CD4-positive, alpha-beta T cell (primary cell): ENCODE measurements at regions not wholly inside any gene's neighbourhood (a gene's known extent, or its start where the extent isn't known, plus 50 kb on each side); places are given as distances from the start of the nearest gene placed in this dataset.

Source experiments
- ATAC-seq: fragments of 200-7000 bp; cut with Tn5 transposase; one replicate; pipeline ENCODE4 v1.10.0; 2022; ENCODE audit warnings: mild to moderate bottlenecking; ENCODE audit not compliant: poor library complexity
- CTCF ChIA-PET: fragments of 350-600 bp; sonication (Branson Sonifier 250); formaldehyde crosslinking; loops from one replicate; lab custom pipeline; 2021; ENCODE audit warnings: antibody characterized with exemption, inconsistent platforms; lab: Charles Lee
- POLR2A ChIA-PET: fragments of 350-600 bp; sonication (Branson Sonifier 250); formaldehyde crosslinking; loops from one replicate; lab custom pipeline; 2021; ENCODE audit warnings: antibody characterized with exemption, inconsistent platforms; lab: Charles Lee
- DNase-seq, 14 experiments: peaks; one replicate each; pipeline ENCODE4 v3.0.0-alpha.2; 2013 to 2020; ENCODE audit warnings: mixed read lengths in 2 of 14
- H3K27ac ChIP-seq, 2 donors: one replicate each; pipeline versions ENCODE4 v1.5.1 to v1.7.0; 2013; ENCODE audit warnings: low read length in 2 of 2, low read depth in 1 of 2, mild to moderate bottlenecking in 1 of 2
- H3K27me3 ChIP-seq, 2 experiments: 1 replicate in 1 of 2; 2 replicates in 1 of 2; pipeline versions ENCODE4 v1.6.1 to v1.7.0; 2013; ENCODE audit warnings: low read length in 2 of 2, control low read depth in 1 of 2, mild to moderate bottlenecking in 1 of 2, moderate library complexity in 1 of 2; ENCODE audit not compliant: insufficient read depth in 2 of 2, control insufficient read depth in 1 of 2
- H3K36me3 ChIP-seq: one replicate; pipeline ENCODE4 v1.6.1; 2013; ENCODE audit warnings: low read length, control low read depth; ENCODE audit not compliant: insufficient read depth
- H3K4me1 ChIP-seq: one replicate; pipeline ENCODE4 v1.6.1; 2013; ENCODE audit warnings: low read length, control low read depth; ENCODE audit not compliant: insufficient read depth
- H3K4me3 ChIP-seq: one replicate; pipeline ENCODE4 v1.5.1; 2013; ENCODE audit warnings: mild to moderate bottlenecking, low read length, moderate library complexity
- H3K9me3 ChIP-seq, 2 experiments: 1 replicate in 1 of 2; 2 replicates in 1 of 2; pipeline versions ENCODE4 v1.6.1 to v1.7.0; 2013; ENCODE audit warnings: low read length in 2 of 2, mild to moderate bottlenecking in 2 of 2, control low read depth in 1 of 2, moderate library complexity in 1 of 2; ENCODE audit not compliant: control insufficient read depth in 1 of 2, insufficient read depth in 1 of 2
- H3K27ac Mint-ChIP-seq: one replicate; pipeline ENCODE4 v1.8.0; 2020; ENCODE audit warnings: mixed read lengths
- H3K27me3 Mint-ChIP-seq: one replicate; pipeline ENCODE4 v1.8.0; 2021; ENCODE audit warnings: mixed read lengths
- H3K36me3 Mint-ChIP-seq: one replicate; pipeline ENCODE4 v1.8.0; 2021; ENCODE audit warnings: low read depth, mixed read lengths
- H3K4me1 Mint-ChIP-seq: one replicate; pipeline ENCODE4 v1.8.0; 2021; ENCODE audit warnings: low read depth, mixed read lengths
- H3K4me3 Mint-ChIP-seq: one replicate; pipeline ENCODE4 v1.8.0; 2020; ENCODE audit warnings: mild to moderate bottlenecking, mixed read lengths
- H3K9me3 Mint-ChIP-seq: one replicate; pipeline ENCODE4 v1.8.0; 2020; ENCODE audit warnings: mixed read lengths
- CTCF ChIP-seq: fragments of 200-600 bp; IDR thresholded peaks from one replicate; pipeline ENCODE4 v1.8.0; 2022; ENCODE audit warnings: antibody characterized with exemption, mild to moderate bottlenecking
- intact Hi-C, 2 experiments: fragments of 100-400 bp; cut with DNase I in 1 of 2; cut with micrococcal nuclease in 1 of 2; formaldehyde crosslinking; loops; one replicate each; pipeline versions ENCODE4 v1.15.1 to v1.9.0; 2023 to 2025; cut with DNase I, micrococcal nuclease

- H3K9me3 ChIP-seq: peaks cover 20 to 41% of the 10 kb centered on the region in 2 experiments
- no peak for TF ChIP-seq CTCF
- intact Hi-C loops: no loop called here
- no peak overlapping the region for H3K4me3 ChIP-seq
- no peaks in the 10 kb centered on the region for H3K36me3 ChIP-seq
- no peaks in the 10 kb centered on the region for H3K4me1 ChIP-seq
- H3K27ac ChIP-seq: no peak overlapping the region
- H3K4me1 Mint-ChIP-seq: no peaks in the 10 kb centered on the region
- POLR2A ChIA-PET: no interaction called here
- H3K9me3 Mint-ChIP-seq: peaks cover 17% of the 10 kb centered on the region
- ATAC-seq (no peak), DNase-seq (no peak)
- H3K27me3 ChIP-seq: no peaks in the 10 kb centered on the region
- no peak overlapping the region for H3K4me3 Mint-ChIP-seq
- no peaks in the 10 kb centered on the region for H3K27me3 Mint-ChIP-seq
- no peak overlapping the region for H3K27ac Mint-ChIP-seq
- peaks cover 13% of the 10 kb centered on the region for H3K36me3 Mint-ChIP-seq
- CTCF ChIA-PET: no interaction called here
Observed at GRCh38 chr19:56916528-56916927, 76.0 kb upstream of the PEG3 start.

- Mint-ChIP-seq H3K4me3 (no peak overlapping the region), H3K36me3 (peaks cover 13% of the 10 kb centered on the region), H3K27me3 (no peaks in the 10 kb centered on the region), H3K27ac (no peak overlapping the region), H3K4me1 (no peaks in the 10 kb centered on the region), H3K9me3 (peaks cover 14% of the 10 kb centered on the region)
- Histone ChIP-seq H3K4me3 (no peak overlapping the region), H3K27ac (no peak overlapping the region), H3K27me3 (no peaks in the 10 kb centered on the region), H3K4me1 (no peaks in the 10 kb centered on the region), H3K9me3 (peaks cover 15 to 34% of the 10 kb centered on the region in 2 experiments), H3K36me3 (no peaks in the 10 kb centered on the region)
- DNase-seq: no peak
- ChIA-PET POLR2A (no interaction called here), CTCF (no interaction called here)
- TF ChIP-seq CTCF: no peak
- no peak for ATAC-seq
- intact Hi-C loops: no loop called here
Observed at GRCh38 chr19:56917529-56917928, 77.0 kb upstream of the PEG3 start.

GRCh38 chr19:56917998-56918397, 77.5 kb upstream of the PEG3 start:
- no peak overlapping the region for H3K4me3 ChIP-seq
- Mint-ChIP-seq H3K27ac (no peak overlapping the region), H3K9me3 (peaks cover 14% of the 10 kb centered on the region), H3K36me3 (peaks cover 13% of the 10 kb centered on the region), H3K27me3 (no peaks in the 10 kb centered on the region), H3K4me1 (no peaks in the 10 kb centered on the region), H3K4me3 (no peak overlapping the region)
- H3K9me3 ChIP-seq: peaks cover 15 to 34% of the 10 kb centered on the region in 2 experiments
- H3K27ac ChIP-seq: no peak overlapping the region
- intact Hi-C loops: no loop called here
- no peak for ATAC-seq
- H3K27me3 ChIP-seq: no peaks in the 10 kb centered on the region
- no peaks in the 10 kb centered on the region for H3K36me3 ChIP-seq
- H3K4me1 ChIP-seq: no peaks in the 10 kb centered on the region
- CTCF ChIA-PET: no interaction called here
- POLR2A ChIA-PET: no interaction called here
- DNase-seq: no peak
- TF ChIP-seq CTCF: no peak
